ENCODE measurements at regions not wholly inside any gene's neighbourhood (a gene's known extent, or its start where the extent isn't known, plus 50 kb on each side); places are given as distances from the start of the nearest gene placed in this dataset.
"Not testable (repeated sequence)": the region's sequence is repeated elsewhere in the genome, so short reads cannot be mapped to it uniquely, and the experiment has no call there.

DNA sequence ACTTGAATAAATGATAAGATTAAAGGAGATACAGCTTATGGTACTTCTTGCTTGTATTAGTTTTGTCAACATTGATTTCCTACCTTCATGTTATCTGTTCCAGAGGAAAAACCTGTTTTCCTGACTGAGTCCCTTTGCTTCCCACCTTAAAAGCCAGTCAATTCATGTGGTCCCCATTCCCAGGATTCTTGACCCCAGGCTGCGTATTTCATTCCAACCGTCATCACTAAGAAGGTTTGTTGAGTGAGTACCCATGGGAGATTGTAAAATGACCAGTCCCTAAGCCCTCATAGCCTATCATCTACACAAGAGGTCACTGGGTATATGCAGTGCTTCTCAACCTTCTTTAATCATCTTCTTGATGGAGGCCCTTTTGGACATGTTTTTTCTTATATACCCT lies 52.2 kb downstream of the BEX3 start:
- DNase-seq = no peak

DNA sequence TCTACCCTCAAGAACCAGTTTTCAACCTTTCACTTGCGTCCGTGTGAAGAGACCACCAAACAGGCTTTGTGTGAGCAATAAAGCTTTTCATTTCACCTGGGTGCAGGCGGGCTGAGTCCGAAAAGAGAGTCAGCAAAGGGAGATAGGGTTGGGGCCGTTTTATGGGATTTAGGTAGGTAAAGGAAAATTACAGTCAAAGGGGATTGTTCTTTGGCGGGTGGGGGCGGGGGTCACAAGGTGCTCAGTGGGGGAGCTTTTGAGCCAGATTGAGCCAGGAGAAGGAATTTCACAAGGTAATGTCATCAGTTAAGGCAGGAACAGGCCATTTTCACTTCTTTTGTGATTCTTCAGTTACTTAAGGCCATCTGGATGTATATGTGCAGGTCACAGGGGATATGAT lies 52.7 kb downstream of the BEX3 start:
- DNase-seq = not testable (repeated sequence)

DNA sequence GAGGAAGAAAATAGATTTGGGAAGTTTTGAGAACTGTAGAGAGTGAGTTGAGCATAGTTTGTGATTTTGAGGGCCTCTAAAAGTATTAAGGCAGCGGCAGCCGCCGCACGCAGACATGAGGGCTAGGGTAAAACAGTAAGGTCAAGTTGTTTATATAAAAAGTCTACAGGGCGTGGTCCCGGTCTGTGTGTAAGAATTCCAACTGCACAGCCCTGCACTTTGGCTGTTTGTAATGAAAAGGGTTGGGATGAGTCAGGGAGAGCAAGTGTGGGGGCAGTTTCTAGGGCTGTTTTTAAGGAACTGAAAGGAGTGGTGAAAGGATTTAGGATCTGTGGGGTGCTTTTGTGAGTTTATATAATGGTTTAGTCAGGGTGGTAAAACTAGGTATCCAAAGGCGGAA lies 55.0 kb downstream of the BEX3 start:
- peak; percentile 37 for DNase-seq

DNA sequence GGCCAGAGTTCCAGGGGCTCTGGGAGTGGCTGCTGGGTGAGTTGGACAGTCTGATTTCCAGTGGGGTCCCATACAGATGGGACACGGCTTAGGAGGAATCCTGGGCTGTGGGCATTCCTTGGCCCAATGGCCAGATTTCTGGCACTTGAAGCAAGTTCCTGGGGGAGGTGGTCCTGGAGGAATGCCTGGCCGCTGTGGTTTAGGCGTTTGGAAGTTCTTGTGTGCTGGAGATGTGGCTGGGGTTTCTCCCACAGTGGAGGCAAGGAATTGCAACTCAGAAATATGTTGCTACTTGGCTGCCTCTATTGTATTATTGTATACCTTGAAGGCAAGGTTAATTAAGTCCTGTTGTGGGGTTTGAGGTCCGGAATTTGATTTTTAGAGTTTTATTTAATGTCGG lies 56.5 kb downstream of the BEX3 start:
- not testable (repeated sequence) for DNase-seq

DNA sequence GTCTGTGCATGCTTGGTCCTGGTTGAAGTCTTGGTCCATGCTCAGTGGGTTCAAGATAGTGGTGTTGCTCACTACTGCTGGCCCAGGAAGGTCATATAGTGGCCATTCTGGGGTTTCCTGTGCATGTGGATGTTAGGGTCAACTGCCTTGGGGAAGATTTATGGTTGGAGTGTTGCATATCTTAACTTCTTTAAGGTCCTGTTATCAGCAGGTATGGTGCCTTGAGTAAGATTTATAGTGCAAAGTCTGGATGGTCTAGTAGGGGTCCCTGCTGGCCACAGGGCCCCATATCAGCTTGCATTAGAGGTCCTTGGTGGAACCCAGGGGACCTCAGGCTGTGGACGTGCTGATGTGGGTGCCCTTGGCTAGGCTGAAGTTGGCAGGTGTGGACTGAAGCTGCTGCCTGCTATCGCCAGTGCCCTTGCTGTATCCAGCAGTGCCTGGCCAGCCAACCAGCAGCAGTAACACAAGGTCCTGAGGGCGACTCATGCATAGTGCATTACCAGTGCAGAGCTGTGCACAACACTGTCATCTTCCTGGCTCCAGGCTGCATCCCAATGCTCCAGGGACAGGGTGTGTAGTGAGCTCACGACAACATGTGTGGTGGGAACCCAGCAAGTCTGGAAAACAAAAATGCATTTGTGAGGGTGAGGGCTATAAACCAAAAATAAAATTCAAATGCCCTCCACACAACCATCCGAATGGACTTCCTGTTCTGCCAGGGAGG lies 61.0 kb downstream of the BEX3 start:
- no peak for DNase-seq

DNA sequence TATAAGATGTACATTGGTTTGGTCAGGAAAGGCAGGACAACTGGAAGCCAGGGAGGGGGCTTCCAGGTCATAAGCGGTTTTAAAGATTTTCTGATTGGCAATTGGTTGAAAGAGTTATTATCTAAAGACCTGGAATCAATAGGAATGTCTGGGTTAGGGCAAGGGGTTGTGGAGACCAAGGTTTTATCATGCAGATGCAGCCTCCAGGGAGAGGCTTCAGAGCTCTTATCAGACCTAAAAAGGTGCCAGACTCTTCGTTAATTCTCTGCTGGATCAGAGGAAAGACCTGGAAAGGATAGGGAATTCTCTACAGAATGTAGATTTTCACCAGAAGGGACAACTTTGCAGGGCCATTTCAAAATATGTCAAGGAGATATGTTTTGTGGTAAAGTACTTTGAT lies 62.8 kb downstream of the BEX3 start:
- DNase-seq = no peak

DNA sequence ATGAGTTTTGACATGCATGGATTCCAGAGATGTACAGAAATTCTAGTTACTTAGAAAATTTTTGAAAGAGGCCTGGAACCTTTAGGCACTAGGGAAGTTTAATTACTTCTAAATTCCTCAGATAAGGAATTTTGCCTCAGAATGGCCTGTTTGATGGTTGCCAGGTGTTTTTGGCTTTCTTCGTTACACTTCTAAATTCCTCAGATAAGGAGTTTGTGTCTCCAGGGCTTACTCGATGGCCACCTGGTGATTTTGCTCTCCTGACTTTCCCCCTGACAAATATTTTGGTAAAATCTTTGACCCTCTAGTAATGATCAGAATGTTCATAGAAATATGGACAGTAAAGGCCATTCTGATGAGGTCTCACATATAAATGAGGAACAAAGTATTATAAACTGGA lies 64.3 kb downstream of the BEX3 start:
- DNase-seq = no peak

DNA sequence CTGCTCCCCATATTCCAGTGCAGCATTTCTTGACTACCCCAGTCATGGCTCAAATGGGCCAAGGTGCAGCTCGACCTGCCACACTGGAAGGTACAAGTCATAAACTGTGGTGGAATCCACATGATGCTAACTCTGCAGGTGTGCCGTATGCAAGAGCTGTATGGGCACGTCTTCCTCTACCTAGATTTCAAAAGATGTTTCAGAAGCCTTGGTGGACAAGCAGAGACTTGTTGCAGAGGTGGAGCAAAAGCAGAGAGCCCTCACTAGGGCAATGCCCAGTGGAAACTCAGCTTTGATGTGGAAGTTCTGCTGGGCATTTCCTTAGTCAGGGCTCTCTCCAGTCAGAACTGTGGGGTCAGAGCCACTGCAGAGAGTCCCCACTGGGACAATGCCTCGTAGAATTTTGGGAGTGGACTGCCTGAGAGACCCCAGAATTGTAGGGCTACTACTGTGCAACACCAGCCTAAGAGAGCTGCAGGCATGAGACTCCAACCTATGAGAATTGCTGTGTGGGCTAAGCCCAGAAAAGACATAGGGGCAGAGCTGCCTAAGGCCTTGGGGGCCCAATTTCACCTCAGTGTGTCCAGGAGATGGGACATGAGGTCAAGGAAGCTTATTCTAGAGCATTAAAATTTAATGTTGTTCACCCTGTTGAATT lies 65.7 kb downstream of the BEX3 start:
- no peak for DNase-seq

DNA sequence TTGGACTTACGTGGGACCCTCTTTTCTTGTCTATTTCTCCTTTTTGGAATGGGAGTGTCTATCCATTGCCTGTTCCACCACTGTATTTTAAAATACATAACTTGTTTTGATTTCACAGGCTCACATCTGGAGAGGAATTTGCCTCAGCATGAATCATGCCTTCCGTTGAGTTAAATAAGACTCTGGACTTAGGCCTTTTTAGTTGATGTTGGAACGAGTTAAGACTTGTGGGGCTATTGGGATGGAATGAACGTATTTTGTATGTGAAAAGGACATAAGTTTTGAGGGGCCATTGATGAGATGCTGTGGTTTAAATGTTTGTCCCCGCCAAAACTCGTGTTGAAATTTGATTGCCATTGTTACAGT lies 66.2 kb downstream of the BEX3 start:
- DNase-seq = peak; percentile 46

DNA sequence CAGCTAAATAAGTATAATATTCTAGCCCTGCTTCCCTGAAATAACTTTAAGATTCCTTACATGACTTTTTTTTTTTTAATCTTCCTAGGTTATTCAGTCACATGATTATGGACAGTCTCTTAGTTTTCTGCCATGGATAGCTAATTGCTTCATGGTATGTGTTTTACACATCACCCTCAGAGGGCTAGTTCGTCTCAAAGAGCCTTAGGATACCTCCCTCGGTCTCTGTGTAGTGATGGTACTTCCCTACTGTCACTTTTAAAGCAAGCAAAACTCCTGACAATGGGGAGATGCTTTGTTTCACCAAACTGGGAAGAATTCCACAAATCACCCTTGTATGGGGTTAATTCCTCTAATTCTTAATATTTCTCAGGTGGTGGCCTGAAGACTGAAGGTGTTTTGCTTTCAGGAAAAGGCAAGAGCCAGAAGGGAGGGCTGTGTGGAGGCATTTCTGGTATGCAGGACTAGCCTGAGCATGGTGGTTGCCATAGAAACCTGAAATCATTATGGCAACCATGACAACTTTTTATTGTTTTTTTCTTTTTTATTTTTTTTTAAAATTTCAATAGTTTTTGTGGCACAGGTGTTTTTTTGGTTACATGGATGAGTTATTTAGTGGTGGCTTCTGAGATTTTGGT lies 70.4 kb downstream of the BEX3 start:
- peak; percentile 31 for DNase-seq
